ENCODE measurements at regions not wholly inside any gene's neighbourhood (a gene's known extent, or its start where the extent isn't known, plus 50 kb on each side); places are given as distances from the start of the nearest gene placed in this dataset.

- no peak overlapping the region for H3K4me3 ChIP-seq (ENCODE audit: low read length)
Measured at GRCh38 chr3:117255736-117256135, 546.2 kb downstream of the TUSC7 start.

GRCh38 chr3:117261983-117262421 lies 552.4 kb downstream of the TUSC7 start:
- no peak for TF ChIP-seq EZH2phosphoT487 (IDR thresholded peaks at IDR 0.05; ENCODE audit: low read depth)
- TF ChIP-seq, protein P1, sequence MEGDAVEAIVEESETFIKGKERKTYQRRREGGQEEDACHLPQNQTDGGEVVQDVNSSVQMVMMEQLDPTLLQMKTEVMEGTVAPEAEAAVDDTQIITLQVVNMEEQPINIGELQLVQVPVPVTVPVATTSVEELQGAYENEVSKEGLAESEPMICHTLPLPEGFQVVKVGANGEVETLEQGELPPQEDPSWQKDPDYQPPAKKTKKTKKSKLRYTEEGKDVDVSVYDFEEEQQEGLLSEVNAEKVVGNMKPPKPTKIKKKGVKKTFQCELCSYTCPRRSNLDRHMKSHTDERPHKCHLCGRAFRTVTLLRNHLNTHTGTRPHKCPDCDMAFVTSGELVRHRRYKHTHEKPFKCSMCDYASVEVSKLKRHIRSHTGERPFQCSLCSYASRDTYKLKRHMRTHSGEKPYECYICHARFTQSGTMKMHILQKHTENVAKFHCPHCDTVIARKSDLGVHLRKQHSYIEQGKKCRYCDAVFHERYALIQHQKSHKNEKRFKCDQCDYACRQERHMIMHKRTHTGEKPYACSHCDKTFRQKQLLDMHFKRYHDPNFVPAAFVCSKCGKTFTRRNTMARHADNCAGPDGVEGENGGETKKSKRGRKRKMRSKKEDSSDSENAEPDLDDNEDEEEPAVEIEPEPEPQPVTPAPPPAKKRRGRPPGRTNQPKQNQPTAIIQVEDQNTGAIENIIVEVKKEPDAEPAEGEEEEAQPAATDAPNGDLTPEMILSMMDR (IDR thresholded peaks at IDR 0.05; ENCODE audit: low read depth, low read length): no peak
- Histone ChIP-seq H3K4me3 (ENCODE audit: low read length) (no peak overlapping the region), H3K27ac (ENCODE audit: low read length) (no peak overlapping the region), H3K4me1 (ENCODE audit: low read length) (no peaks in the 10 kb centered on the region), H3K79me2 (ENCODE audit: low read length) (no peaks in the 10 kb centered on the region), H3K36me3 (replicated peaks; ENCODE audit: low read depth, low read length) (no peaks in the 10 kb centered on the region), H3K9ac (ENCODE audit: low read length) (no peak overlapping the region), H3K9me3 (ENCODE audit: insufficient read depth, low read length) (no peaks in the 10 kb centered on the region), H4K20me1 (ENCODE audit: insufficient read depth, low read length) (no peaks in the 10 kb centered on the region), H3K27me3 (ENCODE audit: low read depth, low read length) (no peaks in the 10 kb centered on the region), H2AFZ (ENCODE audit: low read depth, low read length) (no peak overlapping the region), H3K4me2 (ENCODE audit: low read length) (no peak overlapping the region)

More at GRCh38 chr3:117255736-117256135, 546.2 kb downstream of the TUSC7 start:
- Histone ChIP-seq H3K4me1 (ENCODE audit: low read length) (no peaks in the 10 kb centered on the region), H3K36me3 (replicated peaks; ENCODE audit: low read depth, low read length) (no peaks in the 10 kb centered on the region), H4K20me1 (ENCODE audit: insufficient read depth, low read length) (no peaks in the 10 kb centered on the region), H3K9me3 (ENCODE audit: insufficient read depth, low read length) (no peaks in the 10 kb centered on the region), H3K27ac (ENCODE audit: low read length) (no peak overlapping the region), H3K4me2 (ENCODE audit: low read length) (no peak overlapping the region), H3K27me3 (ENCODE audit: low read depth, low read length) (no peaks in the 10 kb centered on the region), H3K9ac (ENCODE audit: low read length) (no peak overlapping the region), H3K79me2 (ENCODE audit: low read length) (no peaks in the 10 kb centered on the region), H2AFZ (ENCODE audit: low read depth, low read length) (no peak overlapping the region)
- no peak for TF ChIP-seq EZH2phosphoT487 (IDR thresholded peaks at IDR 0.05; ENCODE audit: low read depth)
- TF ChIP-seq, protein P1 (IDR thresholded peaks at IDR 0.05; ENCODE audit: low read depth, low read length): no peak

- H3K36me3 ChIP-seq (replicated peaks; ENCODE audit: low read depth, low read length): no peaks in the 10 kb centered on the region
- no peaks in the 10 kb centered on the region for H3K27me3 ChIP-seq (ENCODE audit: low read depth, low read length)
- H3K4me3 ChIP-seq (ENCODE audit: low read length): no peak overlapping the region
- no peaks in the 10 kb centered on the region for H3K9me3 ChIP-seq (ENCODE audit: insufficient read depth, low read length)
- H2AFZ ChIP-seq (ENCODE audit: low read depth, low read length): no peak overlapping the region
- H3K4me1 ChIP-seq (ENCODE audit: low read length): no peaks in the 10 kb centered on the region
- TF ChIP-seq EZH2phosphoT487 (IDR thresholded peaks at IDR 0.05; ENCODE audit: low read depth): no peak
- TF ChIP-seq, protein P1 (IDR thresholded peaks at IDR 0.05; ENCODE audit: low read depth, low read length): no peak
- no peak overlapping the region for H3K4me2 ChIP-seq (ENCODE audit: low read length)
- H4K20me1 ChIP-seq (ENCODE audit: insufficient read depth, low read length): no peaks in the 10 kb centered on the region
- no peaks in the 10 kb centered on the region for H3K79me2 ChIP-seq (ENCODE audit: low read length)
- no peak overlapping the region for H3K27ac ChIP-seq (ENCODE audit: low read length)
- no peak overlapping the region for H3K9ac ChIP-seq (ENCODE audit: low read length)
Measured at GRCh38 chr3:117263270-117263669, 553.7 kb downstream of the TUSC7 start.

DNA sequence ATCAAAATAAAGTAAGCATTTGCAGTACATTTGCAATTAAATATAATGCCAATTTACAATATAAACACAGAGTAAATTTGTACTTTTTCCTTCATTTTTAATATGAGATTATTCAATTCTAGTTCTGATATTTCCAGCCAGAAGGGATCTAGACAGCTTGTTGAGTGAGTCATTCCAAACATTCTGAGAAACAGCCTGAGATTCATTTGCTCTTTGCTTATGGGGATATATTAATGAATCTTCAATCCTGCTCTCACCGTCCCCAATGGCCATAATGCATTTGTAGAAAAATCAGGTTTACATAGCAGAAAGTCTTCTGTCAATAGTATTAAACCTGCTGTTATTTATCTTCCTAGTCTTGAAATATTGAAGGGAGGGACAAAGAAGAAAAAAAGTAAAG lies 554.2 kb downstream of the TUSC7 start:
- TF ChIP-seq EZH2phosphoT487 (IDR thresholded peaks at IDR 0.05; ENCODE audit: low read depth): no peak
- TF ChIP-seq, protein P1 (IDR thresholded peaks at IDR 0.05; ENCODE audit: low read depth, low read length): no peak
- Histone ChIP-seq H3K4me1 (ENCODE audit: low read length) (no peaks in the 10 kb centered on the region), H4K20me1 (ENCODE audit: insufficient read depth, low read length) (no peaks in the 10 kb centered on the region), H3K9ac (ENCODE audit: low read length) (no peak overlapping the region), H2AFZ (ENCODE audit: low read depth, low read length) (no peak overlapping the region), H3K9me3 (ENCODE audit: insufficient read depth, low read length) (no peaks in the 10 kb centered on the region), H3K4me3 (ENCODE audit: low read length) (no peak overlapping the region), H3K4me2 (ENCODE audit: low read length) (no peak overlapping the region), H3K27me3 (ENCODE audit: low read depth, low read length) (no peaks in the 10 kb centered on the region), H3K27ac (ENCODE audit: low read length) (no peak overlapping the region), H3K36me3 (replicated peaks; ENCODE audit: low read depth, low read length) (no peaks in the 10 kb centered on the region), H3K79me2 (ENCODE audit: low read length) (no peaks in the 10 kb centered on the region)

Measured in OCI-LY3 (cell line).